ENCODE measurements at regions not wholly inside any gene's neighbourhood (a gene's known extent, or its start where the extent isn't known, plus 50 kb on each side); places are given as distances from the start of the nearest gene placed in this dataset.

DNA sequence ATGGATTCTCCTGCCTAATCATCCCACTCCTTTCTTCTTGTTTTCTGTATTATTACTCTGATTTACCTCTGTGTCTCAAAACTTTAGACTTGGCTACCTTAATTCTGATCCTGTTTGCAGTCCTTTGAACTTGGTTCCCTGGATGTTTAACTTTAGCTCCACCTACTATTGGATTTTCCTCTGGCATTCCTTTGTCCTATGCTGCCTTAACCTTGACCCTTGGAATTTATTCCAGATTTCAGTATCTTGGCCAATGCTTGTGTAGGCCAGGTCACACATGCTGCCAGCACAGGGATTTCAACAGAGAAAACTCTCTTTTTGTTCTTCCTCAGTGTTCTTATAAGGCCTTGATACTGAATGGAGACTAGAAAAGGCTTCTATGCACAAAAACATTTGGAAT lies 65.0 kb upstream of the DNAJC19 start:
- H3K9ac ChIP-seq (ENCODE audit: low read length), result no peak overlapping the region
- H3K9me3 ChIP-seq (ENCODE audit: control insufficient read depth, low read depth, low read length), result no peaks in the 10 kb centered on the region
- no peaks in the 10 kb centered on the region for H3K27me3 ChIP-seq (ENCODE audit: control insufficient read depth, insufficient read depth, low read length)
- H3K36me3 ChIP-seq (ENCODE audit: control insufficient read depth, low read depth, low read length), result no peaks in the 10 kb centered on the region
- no peaks in the 10 kb centered on the region for H3K4me1 ChIP-seq (ENCODE audit: control insufficient read depth, low read depth, low read length)
- H3K4me3 ChIP-seq (ENCODE audit: low read length), result no peak overlapping the region
- H3K27ac ChIP-seq (ENCODE audit: low read length), result no peak overlapping the region

DNA sequence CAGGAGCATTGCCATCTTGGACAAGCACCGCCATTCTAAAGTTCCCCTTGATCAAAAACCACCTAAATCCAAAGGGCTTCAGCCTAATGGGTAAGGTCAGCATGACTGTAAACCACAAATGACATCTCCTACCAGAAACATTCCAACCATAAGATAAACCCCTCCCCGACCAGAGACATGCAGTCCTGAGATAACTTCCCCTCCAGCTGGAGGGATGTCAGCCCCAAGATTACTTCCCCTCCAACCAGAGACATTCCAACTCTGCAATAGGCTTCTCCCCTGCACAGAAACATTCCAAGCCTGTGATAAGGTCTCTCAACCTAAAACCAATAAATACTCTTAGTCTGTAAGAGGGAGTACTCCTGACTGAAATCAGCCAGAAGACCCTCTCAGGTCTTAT lies 62.7 kb upstream of the DNAJC19 start:
- Histone ChIP-seq H3K36me3 (ENCODE audit: control insufficient read depth, low read depth, low read length) (no peaks in the 10 kb centered on the region), H3K27me3 (ENCODE audit: control insufficient read depth, insufficient read depth, low read length) (no peaks in the 10 kb centered on the region), H3K4me3 (ENCODE audit: low read length) (no peak overlapping the region), H3K27ac (ENCODE audit: low read length) (no peak overlapping the region), H3K9me3 (ENCODE audit: control insufficient read depth, low read depth, low read length) (peaks cover 3% of the 10 kb centered on the region), H3K9ac (ENCODE audit: low read length) (no peak overlapping the region), H3K4me1 (ENCODE audit: control insufficient read depth, low read depth, low read length) (no peaks in the 10 kb centered on the region)

DNA sequence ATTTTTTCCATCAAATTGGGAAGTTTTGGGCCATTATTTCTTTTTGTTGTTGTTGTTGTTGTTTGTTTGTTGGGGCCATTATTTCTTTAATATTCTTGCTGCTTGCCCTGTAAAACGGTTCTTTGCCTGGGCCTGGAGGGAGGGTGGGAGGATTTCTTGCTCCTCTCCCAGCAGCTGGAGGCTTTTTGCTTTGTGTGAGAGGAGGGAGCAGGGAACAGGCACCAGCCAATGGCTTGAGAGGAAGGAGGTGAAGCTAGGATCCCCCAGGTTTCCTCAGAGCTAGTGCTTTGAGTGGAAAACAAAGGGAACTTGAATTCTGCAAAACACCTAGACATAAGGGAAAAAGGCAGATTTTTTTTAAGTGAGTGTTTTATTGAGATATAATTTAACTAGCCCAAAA lies 61.2 kb upstream of the DNAJC19 start:
- Histone ChIP-seq H3K27me3 (ENCODE audit: control insufficient read depth, insufficient read depth, low read length) (no peaks in the 10 kb centered on the region), H3K9me3 (ENCODE audit: control insufficient read depth, low read depth, low read length) (peaks cover 7% of the 10 kb centered on the region), H3K36me3 (ENCODE audit: control insufficient read depth, low read depth, low read length) (no peaks in the 10 kb centered on the region), H3K4me1 (ENCODE audit: control insufficient read depth, low read depth, low read length) (no peaks in the 10 kb centered on the region), H3K27ac (ENCODE audit: low read length) (no peak overlapping the region), H3K9ac (ENCODE audit: low read length) (no peak overlapping the region), H3K4me3 (ENCODE audit: low read length) (no peak overlapping the region)

DNA sequence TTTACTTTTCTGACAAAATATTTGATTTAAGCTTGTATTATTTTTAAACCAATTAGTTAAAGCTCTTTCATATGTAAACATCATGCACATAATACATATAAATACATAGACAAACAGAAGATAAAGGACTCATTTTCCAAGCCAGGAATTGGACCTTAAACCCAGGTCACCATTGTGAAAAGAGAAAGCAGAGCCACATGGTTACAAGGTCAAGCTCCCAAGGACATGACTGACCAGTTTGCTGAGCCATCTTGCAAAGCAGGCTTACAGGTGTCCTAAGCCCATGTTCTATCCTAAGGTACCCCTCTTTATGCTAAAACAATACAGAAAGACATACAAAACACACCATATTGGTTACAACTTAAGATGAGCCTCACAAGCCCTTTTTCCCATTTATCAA lies 50.5 kb upstream of the DNAJC19 start:
- Histone ChIP-seq H3K36me3 (ENCODE audit: control insufficient read depth, low read depth, low read length) (no peaks in the 10 kb centered on the region), H3K4me3 (ENCODE audit: low read length) (no peak overlapping the region), H3K9ac (ENCODE audit: low read length) (no peak overlapping the region), H3K4me1 (ENCODE audit: control insufficient read depth, low read depth, low read length) (no peaks in the 10 kb centered on the region), H3K27me3 (ENCODE audit: control insufficient read depth, insufficient read depth, low read length) (no peaks in the 10 kb centered on the region), H3K27ac (ENCODE audit: low read length) (no peak overlapping the region), H3K9me3 (ENCODE audit: control insufficient read depth, low read depth, low read length) (peaks cover 10% of the 10 kb centered on the region)

Measured in iPS-18a (cell line).